ENCODE measurements at regions not wholly inside any gene's neighbourhood (a gene's known extent, or its start where the extent isn't known, plus 50 kb on each side); places are given as distances from the start of the nearest gene placed in this dataset.

- no peak for TF ChIP-seq CTCF (IDR thresholded peaks at IDR 0.05; ENCODE audit: low read length)
- no peak for TF ChIP-seq EZH2 (IDR thresholded peaks at IDR 0.05; ENCODE audit: borderline replicate concordance, low read length)
Observed at GRCh38 chr13:39928261-39928660, 272.8 kb downstream of the COG6 start.
